BLaER1 treated with 17β-estradiol and CSF1 and Interleukin-3, amounts not matched to agents 10 nM and 100 nM (cell line): ENCODE measurements at regions not wholly inside any gene's neighbourhood (a gene's known extent, or its start where the extent isn't known, plus 50 kb on each side); places are given as distances from the start of the nearest gene placed in this dataset.

ENCODE experiments used
- H3K27ac ChIP-seq, 11 experiments: shearing (Covaris generic); formaldehyde crosslinking; 2 replicates each; pipeline ENCODE4 v1.8.1; 2022
- H3K27me3 ChIP-seq, 11 experiments: shearing (Covaris generic); formaldehyde crosslinking; 2 replicates each; pipeline ENCODE4 v1.8.1; 2022
- H3K36me3 ChIP-seq, 11 experiments: shearing (Covaris generic); formaldehyde crosslinking; 2 replicates each; pipeline ENCODE4 v1.8.1; 2022
- H3K4me1 ChIP-seq, 10 experiments: shearing (Covaris generic); formaldehyde crosslinking; 2 replicates each; pipeline ENCODE4 v1.8.1; 2022
- H3K4me2 ChIP-seq, 11 experiments: shearing (Covaris generic); formaldehyde crosslinking; 2 replicates each; pipeline ENCODE4 v1.8.1; 2022
- H3K4me3 ChIP-seq, 10 experiments: shearing (Covaris generic); formaldehyde crosslinking; 2 replicates each; pipeline ENCODE4 v1.8.1; 2022
- H3K9ac ChIP-seq, 11 experiments: shearing (Covaris generic); formaldehyde crosslinking; 2 replicates each; pipeline ENCODE4 v1.8.1; 2022
- H3K9me3 ChIP-seq, 11 experiments: shearing (Covaris generic); formaldehyde crosslinking; replicated peaks in 1 of 11; 2 replicates each; pipeline ENCODE4 v1.8.1; 2022
- H4K20me1 ChIP-seq, 11 experiments: shearing (Covaris generic); formaldehyde crosslinking; 2 replicates each; pipeline ENCODE4 v1.8.1; 2022
- Cebpa-rat ChIP-seq, 11 experiments: shearing (Covaris generic); IDR thresholded peaks; 2 replicates each; pipeline ENCODE4 v1.8.1; 2022

- TF ChIP-seq Cebpa-rat (IDR thresholded peaks at IDR 0.05): no peak
- H3K27me3 ChIP-seq: no peaks in the 10 kb centered on the region
These were observed 77.3 kb upstream of the NECTIN1 start for GRCh38 chr11:119806064-119806915.

GRCh38 chr11:119805663-119806062 lies 76.7 kb upstream of the NECTIN1 start:
- H4K20me1 ChIP-seq: peaks cover 0 to 6% (median 0%) of the 10 kb centered on the region in 11 experiments; a peak in 2 of 22 replicates
- TF ChIP-seq Cebpa-rat (IDR thresholded peaks at IDR 0.05): no peak
- H3K9me3 ChIP-seq: no peaks in the 10 kb centered on the region
- no peaks in the 10 kb centered on the region for H3K36me3 ChIP-seq
- H3K27me3 ChIP-seq: no peaks in the 10 kb centered on the region
- no peak overlapping the region for H3K9ac ChIP-seq
- no peak overlapping the region for H3K4me2 ChIP-seq
- no peak overlapping the region for H3K27ac ChIP-seq
- no peak overlapping the region for H3K4me3 ChIP-seq
- peaks cover 0 to 4% (median 0%) of the 10 kb centered on the region in 10 experiments; a peak in 6 of 20 replicates for H3K4me1 ChIP-seq

More at GRCh38 chr11:119806064-119806915, 77.3 kb upstream of the NECTIN1 start:
- Histone ChIP-seq H3K4me3 (no peak overlapping the region), H3K36me3 (no peaks in the 10 kb centered on the region), H3K9ac (no peak overlapping the region), H3K4me1 (peaks cover 0 to 6% (median 0%) of the 10 kb centered on the region in 10 experiments; a peak in 6 of 20 replicates), H3K27ac (no peak overlapping the region), H3K9me3 (no peaks in the 10 kb centered on the region), H3K4me2 (no peak overlapping the region), H4K20me1 (peaks cover 0 to 6% (median 0%) of the 10 kb centered on the region in 11 experiments; a peak in 2 of 22 replicates)

GRCh38 chr11:119804698-119805097 lies 75.7 kb upstream of the NECTIN1 start:
- H3K9me3 ChIP-seq: no peaks in the 10 kb centered on the region
- TF ChIP-seq Cebpa-rat (IDR thresholded peaks at IDR 0.05): no peak
- H4K20me1 ChIP-seq: peaks cover 0 to 6% (median 0%) of the 10 kb centered on the region in 11 experiments; a peak in 2 of 22 replicates
- no peaks in the 10 kb centered on the region for H3K36me3 ChIP-seq
- H3K4me3 ChIP-seq: no peak overlapping the region
- H3K4me2 ChIP-seq: no peak overlapping the region
- no peaks in the 10 kb centered on the region for H3K27me3 ChIP-seq
- no peaks in the 10 kb centered on the region for H3K4me1 ChIP-seq
- no peak overlapping the region for H3K9ac ChIP-seq
- no peak overlapping the region for H3K27ac ChIP-seq

DNA sequence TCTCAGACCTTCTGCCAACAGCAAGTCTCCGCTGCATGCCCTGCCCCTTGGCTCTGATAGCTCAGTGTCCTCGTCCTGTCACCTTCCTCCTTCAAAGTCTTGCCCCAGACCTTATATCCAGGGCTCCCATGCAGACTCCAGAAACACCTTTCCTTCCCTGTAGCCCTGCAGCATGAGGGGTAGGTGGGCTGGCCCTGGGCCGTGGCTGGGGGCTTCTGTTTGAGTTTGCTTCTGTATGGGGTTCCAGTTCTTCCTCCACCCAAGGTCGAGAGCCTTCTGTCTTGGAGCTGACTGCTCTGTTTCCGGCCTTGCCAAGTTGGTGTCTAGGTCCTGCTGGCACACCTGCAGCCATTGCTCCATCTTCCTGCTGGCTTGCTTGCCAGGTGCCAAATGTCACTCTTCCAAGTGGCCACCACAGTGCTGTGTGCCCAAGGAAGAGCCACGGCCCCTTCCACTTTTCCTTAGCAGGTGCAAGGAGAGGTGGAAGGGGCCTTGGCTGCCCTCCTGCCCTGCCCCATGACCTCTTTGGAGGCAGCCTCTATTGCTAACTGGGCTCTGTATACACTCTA lies 74.8 kb upstream of the NECTIN1 start:
- Histone ChIP-seq H3K27me3 (no peaks in the 10 kb centered on the region), H3K36me3 (no peaks in the 10 kb centered on the region), H3K4me2 (no peak overlapping the region), H3K27ac (no peak overlapping the region), H4K20me1 (peaks cover 0 to 6% (median 0%) of the 10 kb centered on the region in 11 experiments; a peak in 2 of 22 replicates), H3K9me3 (no peaks in the 10 kb centered on the region), H3K4me1 (no peaks in the 10 kb centered on the region), H3K4me3 (no peak overlapping the region), H3K9ac (no peak overlapping the region)
- no peak for TF ChIP-seq Cebpa-rat (IDR thresholded peaks at IDR 0.05)

DNA sequence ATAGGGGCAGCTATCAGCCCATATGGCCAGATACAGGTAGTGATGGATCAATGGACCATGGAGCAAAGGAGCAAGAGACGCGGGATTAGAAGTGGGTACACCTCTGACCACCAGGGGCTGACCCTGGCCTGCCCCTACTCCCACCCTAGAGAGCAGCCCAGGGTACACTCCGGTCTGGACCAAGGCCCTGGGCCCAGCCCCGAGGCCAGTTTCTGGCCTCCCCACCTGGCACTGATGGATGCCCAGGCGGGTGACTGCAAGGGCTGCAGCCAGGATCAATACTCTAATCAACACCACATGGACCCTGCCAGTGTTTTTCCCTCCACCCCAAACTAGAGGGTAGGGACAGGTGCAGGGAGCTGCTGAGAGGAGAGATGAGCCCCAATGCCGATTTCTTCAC lies 74.1 kb upstream of the NECTIN1 start:
- peaks cover 0 to 6% (median 0%) of the 10 kb centered on the region in 11 experiments; a peak in 1 of 22 replicates for H4K20me1 ChIP-seq
- no peak overlapping the region for H3K9ac ChIP-seq
- no peak for TF ChIP-seq Cebpa-rat (IDR thresholded peaks at IDR 0.05)
- no peak overlapping the region for H3K27ac ChIP-seq
- no peaks in the 10 kb centered on the region for H3K4me1 ChIP-seq
- no peak overlapping the region for H3K4me3 ChIP-seq
- no peaks in the 10 kb centered on the region for H3K27me3 ChIP-seq
- no peaks in the 10 kb centered on the region for H3K9me3 ChIP-seq
- no peaks in the 10 kb centered on the region for H3K36me3 ChIP-seq
- H3K4me2 ChIP-seq: no peak overlapping the region

DNA sequence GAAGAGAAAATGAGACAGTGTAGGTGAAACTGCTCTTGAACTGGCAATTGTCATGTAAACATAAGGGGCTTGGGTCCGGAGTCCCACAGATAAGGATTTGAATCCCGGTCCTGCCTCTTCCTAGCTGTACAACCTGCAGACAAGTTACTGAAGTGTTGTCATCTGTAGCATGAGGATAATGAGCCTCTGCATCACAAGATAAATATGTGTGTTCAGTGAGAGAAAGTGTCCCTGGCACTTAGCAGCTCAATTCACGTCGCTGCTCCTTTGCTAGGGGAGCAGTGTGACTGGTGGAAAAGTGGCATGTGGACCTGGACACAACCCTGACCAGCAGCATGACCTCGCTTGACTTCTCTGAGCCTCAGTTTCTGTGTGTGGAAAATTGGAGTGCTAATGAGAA lies 73.7 kb upstream of the NECTIN1 start:
- peaks cover 0 to 6% (median 0%) of the 10 kb centered on the region in 11 experiments; a peak in 1 of 22 replicates for H4K20me1 ChIP-seq
- no peak overlapping the region for H3K4me3 ChIP-seq
- no peaks in the 10 kb centered on the region for H3K9me3 ChIP-seq
- no peak overlapping the region for H3K27ac ChIP-seq
- H3K9ac ChIP-seq: no peak overlapping the region
- TF ChIP-seq Cebpa-rat (IDR thresholded peaks at IDR 0.05): no peak
- no peaks in the 10 kb centered on the region for H3K27me3 ChIP-seq
- no peak overlapping the region for H3K4me2 ChIP-seq
- no peaks in the 10 kb centered on the region for H3K4me1 ChIP-seq
- H3K36me3 ChIP-seq: no peaks in the 10 kb centered on the region

DNA sequence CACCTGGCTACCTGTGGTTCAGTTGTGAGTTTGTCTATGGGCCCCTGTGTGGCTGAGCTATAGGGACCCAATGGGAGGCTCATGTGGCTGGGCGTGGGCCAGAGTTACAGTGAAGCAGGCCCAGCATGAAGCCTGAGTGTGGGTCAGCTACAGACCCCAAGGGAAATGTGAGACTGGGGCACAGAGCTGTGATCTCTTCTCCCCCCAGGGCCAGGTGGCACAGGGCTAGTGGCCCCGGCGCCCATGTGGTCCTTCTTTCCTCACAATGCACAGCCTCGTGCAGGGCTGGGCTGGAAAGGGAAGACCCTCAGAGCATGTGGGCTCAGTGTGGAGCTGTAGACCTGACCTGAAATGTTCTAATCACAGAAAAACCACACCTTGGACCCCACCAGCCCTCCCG lies 71.6 kb upstream of the NECTIN1 start:
- Histone ChIP-seq H3K4me1 (no peaks in the 10 kb centered on the region), H3K27ac (no peak overlapping the region), H3K9ac (no peak overlapping the region), H3K4me3 (no peak overlapping the region), H3K4me2 (no peak overlapping the region), H3K36me3 (no peaks in the 10 kb centered on the region), H4K20me1 (peaks cover 0 to 6% (median 0%) of the 10 kb centered on the region in 11 experiments; a peak in 1 of 22 replicates), H3K27me3 (no peaks in the 10 kb centered on the region), H3K9me3 (no peaks in the 10 kb centered on the region)
- TF ChIP-seq Cebpa-rat (IDR thresholded peaks at IDR 0.05): no peak

DNA sequence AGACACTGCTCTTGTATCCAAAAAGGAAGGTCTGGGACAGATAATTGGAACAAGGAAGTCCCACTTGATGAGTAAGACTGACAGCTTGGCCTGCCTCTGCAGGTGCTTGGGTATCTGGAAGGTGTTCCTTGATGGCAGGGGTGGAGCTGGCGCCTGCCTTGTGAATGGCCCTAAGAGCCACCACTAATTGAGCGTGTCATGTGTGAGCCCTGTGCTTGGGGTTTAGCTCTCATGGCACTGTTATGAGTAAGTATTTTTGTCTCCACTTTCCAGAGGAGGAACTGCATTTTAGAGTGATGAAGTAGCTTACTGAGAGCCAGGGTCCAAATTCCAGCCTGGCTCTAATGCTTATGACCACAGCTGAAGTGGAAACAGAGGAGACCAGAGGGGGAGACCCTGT lies 71.2 kb upstream of the NECTIN1 start:
- no peaks in the 10 kb centered on the region for H3K36me3 ChIP-seq
- H3K4me3 ChIP-seq: no peak overlapping the region
- H3K27ac ChIP-seq: no peak overlapping the region
- no peak for TF ChIP-seq Cebpa-rat (IDR thresholded peaks at IDR 0.05)
- H3K4me2 ChIP-seq: no peak overlapping the region
- H3K9ac ChIP-seq: no peak overlapping the region
- peaks cover 0 to 6% (median 0%) of the 10 kb centered on the region in 11 experiments; a peak in 1 of 22 replicates for H4K20me1 ChIP-seq
- no peaks in the 10 kb centered on the region for H3K27me3 ChIP-seq
- H3K4me1 ChIP-seq: no peaks in the 10 kb centered on the region
- H3K9me3 ChIP-seq: no peaks in the 10 kb centered on the region

- Histone ChIP-seq H3K4me1 (no peaks in the 10 kb centered on the region), H3K9ac (no peak overlapping the region), H3K27ac (no peak overlapping the region), H3K36me3 (no peaks in the 10 kb centered on the region), H3K9me3 (no peaks in the 10 kb centered on the region), H3K4me2 (no peak overlapping the region), H4K20me1 (0 out of 22 replicates have a peak, but pooled peaks cover 0 to under 1% (median 0%) of the 10 kb centered on the region in 11 experiments), H3K27me3 (no peaks in the 10 kb centered on the region), H3K4me3 (no peak overlapping the region)
- no peak for TF ChIP-seq Cebpa-rat (IDR thresholded peaks at IDR 0.05)
These were observed 69.7 kb upstream of the NECTIN1 start for GRCh38 chr11:119798656-119799055.
